Spleen (tissue), 11 donors: ENCODE measurements at regions not wholly inside any gene's neighbourhood (a gene's known extent, or its start where the extent isn't known, plus 50 kb on each side); places are given as distances from the start of the nearest gene placed in this dataset.

Experiments used
- DNase-seq: peaks from one replicate; pipeline ENCODE4 v3.0.0-alpha.2; 2020
- H3K27ac ChIP-seq, 8 donors: fragments of 200-600 bp; sonication (generic) in 7 of 8; 1 replicate in 4 of 8; 2 replicates in 4 of 8; pipeline versions ENCODE4 v1.5.0 to v1.8.0; 2016 to 2021; ENCODE audit warnings: inconsistent platforms in 4 of 8, mild to moderate bottlenecking in 4 of 8, moderate library complexity in 1 of 8
- H3K27me3 ChIP-seq, 7 donors: fragments of 200-600 bp; sonication (generic) in 6 of 7; replicated peaks in 1 of 7; 1 replicate in 4 of 7; 2 replicates in 3 of 7; pipeline versions ENCODE4 v1.5.0 to v1.8.0; 2016 to 2021; ENCODE audit warnings: inconsistent platforms in 3 of 7, mild to moderate bottlenecking in 1 of 7
- H3K36me3 ChIP-seq, 6 donors: fragments of 200-600 bp; sonication (generic) in 5 of 6; 1 replicate in 4 of 6; 2 replicates in 2 of 6; pipeline versions ENCODE4 v1.5.0 to v1.8.0; 2016 to 2021; ENCODE audit warnings: inconsistent platforms in 2 of 6
- H3K4me1 ChIP-seq, 6 donors: fragments of 200-600 bp; sonication (generic) in 5 of 6; 1 replicate in 3 of 6; 2 replicates in 3 of 6; pipeline versions ENCODE4 v1.5.0 to v1.8.0; 2016 to 2021; ENCODE audit warnings: inconsistent platforms in 3 of 6
- H3K4me3 ChIP-seq, 8 donors: fragments of 200-600 bp; sonication (generic) in 7 of 8; 1 replicate in 4 of 8; 2 replicates in 4 of 8; pipeline versions ENCODE4 v1.5.0 to v1.8.0; 2016 to 2021; ENCODE audit warnings: inconsistent platforms in 4 of 8, mild to moderate bottlenecking in 4 of 8, moderate library complexity in 2 of 8
- H3K9me3 ChIP-seq, 8 donors: fragments of 200-600 bp; sonication (generic) in 7 of 8; 1 replicate in 4 of 8; 2 replicates in 4 of 8; pipeline versions ENCODE4 v1.5.0 to v1.8.0; 2016 to 2021; ENCODE audit warnings: inconsistent platforms in 4 of 8
- POLR2A ChIP-seq, 3 donors: fragments of 450-650 bp; IDR thresholded peaks; one replicate each; pipeline ENCODE4 v1.5.1; 2017; ENCODE audit warnings: antibody characterized with exemption in 3 of 3, mild to moderate bottlenecking in 1 of 3
- POLR2AphosphoS5 ChIP-seq, 3 donors: sonication (generic); formaldehyde crosslinking; IDR thresholded peaks; one replicate each; pipeline ENCODE4 v1.5.1; 2017; ENCODE audit warnings: antibody characterized with exemption in 3 of 3
- WGBS, 5 donors: extraction: QIAGEN DNeasy Blood & Tissue Kit in 3 of 5; methylation state at CpG; one replicate each; pipeline versions ENCODE4 v1.1.5 to v1.1.7; 2013 to 2018; 5-methylcytosine and 5-hydroxymethylcytosine counted together
- intact Hi-C: fragments of 100-400 bp; cut with DNase I; formaldehyde crosslinking; loops from one replicate; pipeline ENCODE4 v1.15.0; 2023; ENCODE audit warnings: low total_unique reads
- TF ChIP-seq, protein P1 (sequence below), 11 experiments: fragments of 200-600 bp in 7 of 11; fragments of 450-650 bp in 4 of 11; sonication (generic) in 4 of 11; IDR thresholded peaks in 8 of 11; conservative IDR thresholded peaks in 3 of 11; 1 replicate in 7 of 11; 2 replicates in 4 of 11; pipeline versions ENCODE4 v1.4.0 to v1.8.0; 2016 to 2021; ENCODE audit warnings: antibody characterized with exemption in 11 of 11, inconsistent platforms in 4 of 11, mild to moderate bottlenecking in 1 of 11
- donor health status: healthy with polysubstance abuse.
- donor health status: DM: no; HTN: no; CAD: no; lungs with moderate emphysema.
- donor health status: DM: no; HTN: no; CAD: no.
- donor health status: Bipolar disorder and iron deficiency.
- donor health status: healthy.
- donor health status: DM: no; HTN: no; CAD: no.
- donor health status: DM: yes; HTN: yes; CAD: no.

DNA sequence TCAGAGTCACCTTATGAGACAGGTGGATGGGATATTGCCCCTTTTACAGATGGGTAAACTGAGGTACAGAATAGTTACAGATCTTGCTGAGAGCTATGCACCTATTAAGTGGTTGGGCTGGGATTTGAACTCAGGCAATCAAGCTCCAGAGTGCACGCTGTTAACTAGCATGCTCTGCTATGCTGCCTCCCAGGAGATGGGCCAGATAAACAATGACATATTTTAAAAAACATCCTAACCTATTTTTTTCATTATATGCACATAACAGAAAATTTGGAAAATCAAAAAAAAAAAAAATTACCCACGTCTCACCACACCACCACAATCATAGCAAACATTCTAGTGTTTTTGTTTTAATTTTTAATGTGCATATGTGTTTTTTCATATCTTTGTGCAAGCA is 123.4 kb upstream of the STC2 start:
- WGBS, 5 donors: 68 to 84% (median 79%) methylated on average over 2 of the region's 2 CpGs
- H3K27ac ChIP-seq: peak overlapping the region in 6 of 8 donors; percentile 9 to 71 (median 54)

DNA sequence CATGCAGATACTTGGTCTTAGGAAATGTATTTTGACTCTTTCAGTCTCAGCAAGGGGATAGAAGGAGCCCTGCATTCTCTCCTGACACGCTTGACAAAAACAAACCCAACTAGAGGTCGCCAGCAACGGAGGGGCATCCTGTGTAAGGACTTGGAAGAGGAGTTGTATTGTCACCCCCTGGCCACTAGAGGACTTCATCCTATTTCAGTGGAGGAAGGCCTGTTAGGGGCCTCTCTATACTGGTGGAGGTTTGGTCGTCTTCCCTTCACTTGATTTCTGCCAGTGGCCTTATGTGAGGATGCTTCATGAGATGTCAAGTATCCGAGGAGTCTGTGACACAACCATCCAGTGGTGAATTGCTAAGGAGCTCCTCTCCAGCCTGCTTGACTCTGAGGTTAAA is 122.8 kb upstream of the STC2 start:
- intact Hi-C loops: no loop called here
- H3K27ac ChIP-seq: peak overlapping the region in 2 of 8 donors; percentile 40 to 71
- no peaks in the 10 kb centered on the region for H3K36me3 ChIP-seq

More for the DNA sequence above, 123.4 kb upstream of the STC2 start:
- peaks cover 0 to 15% (median 8%) of the 10 kb centered on the region in 6 donors for H3K4me1 ChIP-seq
- DNase-seq: no peak
- peaks cover 0 to 4% (median 0%) of the 10 kb centered on the region in 7 donors for H3K27me3 ChIP-seq
- no peaks in the 10 kb centered on the region for H3K9me3 ChIP-seq
- intact Hi-C loops: no loop called here
- H3K4me3 ChIP-seq: no peak overlapping the region
- H3K36me3 ChIP-seq: no peaks in the 10 kb centered on the region
- TF ChIP-seq POLR2AphosphoS5 (IDR thresholded peaks at IDR 0.05) (no peak), POLR2A (IDR thresholded peaks at IDR 0.05) (no peak)
- TF ChIP-seq, protein P1, sequence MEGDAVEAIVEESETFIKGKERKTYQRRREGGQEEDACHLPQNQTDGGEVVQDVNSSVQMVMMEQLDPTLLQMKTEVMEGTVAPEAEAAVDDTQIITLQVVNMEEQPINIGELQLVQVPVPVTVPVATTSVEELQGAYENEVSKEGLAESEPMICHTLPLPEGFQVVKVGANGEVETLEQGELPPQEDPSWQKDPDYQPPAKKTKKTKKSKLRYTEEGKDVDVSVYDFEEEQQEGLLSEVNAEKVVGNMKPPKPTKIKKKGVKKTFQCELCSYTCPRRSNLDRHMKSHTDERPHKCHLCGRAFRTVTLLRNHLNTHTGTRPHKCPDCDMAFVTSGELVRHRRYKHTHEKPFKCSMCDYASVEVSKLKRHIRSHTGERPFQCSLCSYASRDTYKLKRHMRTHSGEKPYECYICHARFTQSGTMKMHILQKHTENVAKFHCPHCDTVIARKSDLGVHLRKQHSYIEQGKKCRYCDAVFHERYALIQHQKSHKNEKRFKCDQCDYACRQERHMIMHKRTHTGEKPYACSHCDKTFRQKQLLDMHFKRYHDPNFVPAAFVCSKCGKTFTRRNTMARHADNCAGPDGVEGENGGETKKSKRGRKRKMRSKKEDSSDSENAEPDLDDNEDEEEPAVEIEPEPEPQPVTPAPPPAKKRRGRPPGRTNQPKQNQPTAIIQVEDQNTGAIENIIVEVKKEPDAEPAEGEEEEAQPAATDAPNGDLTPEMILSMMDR (IDR thresholded peaks at IDR 0.05 in 8 of 11, conservative IDR thresholded peaks at IDR 0.05 in 3 of 11): no peak

DNA sequence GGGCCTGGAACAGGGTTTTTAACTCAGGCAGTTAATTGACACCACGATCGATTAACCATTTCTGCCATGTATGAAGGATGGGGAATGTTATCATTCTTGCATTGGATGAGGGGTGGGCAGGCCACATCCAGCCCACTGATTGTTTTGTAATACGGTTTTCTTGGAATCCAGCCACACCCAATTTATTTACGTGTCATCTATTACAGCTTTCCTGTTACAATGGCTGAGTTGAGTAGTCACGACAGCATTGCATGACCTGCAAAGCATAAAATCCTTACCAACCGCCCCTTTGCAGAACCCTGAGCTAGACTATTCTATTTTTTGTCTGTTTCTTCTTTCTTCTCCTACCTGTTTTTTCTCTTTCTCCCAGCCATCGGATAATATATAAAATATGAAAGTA is 122.0 kb upstream of the STC2 start:
- peaks cover 0 to 4% (median 0%) of the 10 kb centered on the region in 7 donors for H3K27me3 ChIP-seq
- WGBS, 5 donors: 78 to 88% (median 83%) methylated on average over 7 of the region's 7 CpGs
- TF ChIP-seq POLR2AphosphoS5 (IDR thresholded peaks at IDR 0.05): no peak
- TF ChIP-seq POLR2A (IDR thresholded peaks at IDR 0.05): no peak
- TF ChIP-seq, protein P1 (IDR thresholded peaks at IDR 0.05 in 8 of 11, conservative IDR thresholded peaks at IDR 0.05 in 3 of 11): no peak
- H3K4me3 ChIP-seq: no peak overlapping the region
- H3K36me3 ChIP-seq: no peaks in the 10 kb centered on the region
- DNase-seq: no peak
- intact Hi-C loops: no loop called here
- H3K4me1 ChIP-seq: peaks cover 0 to 15% (median 8%) of the 10 kb centered on the region in 6 donors
- no peak overlapping the region for H3K27ac ChIP-seq
- H3K9me3 ChIP-seq: no peaks in the 10 kb centered on the region

More for the DNA sequence above, 122.8 kb upstream of the STC2 start:
- DNase-seq: no peak
- peaks cover 0 to 15% (median 8%) of the 10 kb centered on the region in 6 donors for H3K4me1 ChIP-seq
- no peaks in the 10 kb centered on the region for H3K9me3 ChIP-seq
- no peak for TF ChIP-seq POLR2AphosphoS5 (IDR thresholded peaks at IDR 0.05)
- TF ChIP-seq, protein P1 (IDR thresholded peaks at IDR 0.05 in 8 of 11, conservative IDR thresholded peaks at IDR 0.05 in 3 of 11): peak in 3 of 11 experiments; percentile 13 to 25 (median 23)
- H3K4me3 ChIP-seq: no peak overlapping the region
- H3K27me3 ChIP-seq: peaks cover 0 to 4% (median 0%) of the 10 kb centered on the region in 7 donors
- WGBS, 5 donors: 67 to 79% (median 74%) methylated on average over 5 of the region's 5 CpGs

DNA sequence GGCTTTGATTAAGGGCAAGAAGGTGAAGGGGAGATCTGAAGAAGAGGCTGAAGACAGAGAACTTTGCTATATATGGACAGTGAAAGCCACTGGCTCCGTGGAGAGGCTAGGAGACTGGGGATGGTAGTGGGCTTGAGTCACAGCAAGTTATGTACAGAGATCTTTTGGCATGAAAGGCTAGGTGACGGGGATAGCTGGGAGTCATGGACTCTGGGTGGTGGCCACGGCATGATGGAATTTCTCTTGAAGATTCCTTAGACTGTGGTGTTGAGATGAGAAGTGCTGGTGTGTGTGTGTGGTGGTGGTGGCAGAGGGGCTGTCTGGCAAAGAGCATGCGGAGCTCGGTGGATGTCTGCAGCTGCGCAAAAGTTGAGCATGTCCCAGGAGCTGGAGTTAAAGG is 120.6 kb upstream of the STC2 start:
- peaks cover 0 to 15% (median 8%) of the 10 kb centered on the region in 6 donors for H3K4me1 ChIP-seq
- no peaks in the 10 kb centered on the region for H3K36me3 ChIP-seq
- DNase-seq: no peak
- no peak for TF ChIP-seq POLR2A (IDR thresholded peaks at IDR 0.05)
- no peak for TF ChIP-seq POLR2AphosphoS5 (IDR thresholded peaks at IDR 0.05)
- TF ChIP-seq, protein P1 (IDR thresholded peaks at IDR 0.05 in 8 of 11, conservative IDR thresholded peaks at IDR 0.05 in 3 of 11): no peak
- H3K27ac ChIP-seq: no peak overlapping the region
- WGBS, 5 donors: 87 to 92% (median 88%) methylated on average over 6 of the region's 6 CpGs
- H3K9me3 ChIP-seq: no peaks in the 10 kb centered on the region
- peaks cover 0 to 4% (median 0%) of the 10 kb centered on the region in 7 donors for H3K27me3 ChIP-seq
- H3K4me3 ChIP-seq: no peak overlapping the region
- intact Hi-C loops: no loop called here
